ENCODE measurements at regions not wholly inside any gene's neighbourhood (a gene's known extent, or its start where the extent isn't known, plus 50 kb on each side); places are given as distances from the start of the nearest gene placed in this dataset.

DNA sequence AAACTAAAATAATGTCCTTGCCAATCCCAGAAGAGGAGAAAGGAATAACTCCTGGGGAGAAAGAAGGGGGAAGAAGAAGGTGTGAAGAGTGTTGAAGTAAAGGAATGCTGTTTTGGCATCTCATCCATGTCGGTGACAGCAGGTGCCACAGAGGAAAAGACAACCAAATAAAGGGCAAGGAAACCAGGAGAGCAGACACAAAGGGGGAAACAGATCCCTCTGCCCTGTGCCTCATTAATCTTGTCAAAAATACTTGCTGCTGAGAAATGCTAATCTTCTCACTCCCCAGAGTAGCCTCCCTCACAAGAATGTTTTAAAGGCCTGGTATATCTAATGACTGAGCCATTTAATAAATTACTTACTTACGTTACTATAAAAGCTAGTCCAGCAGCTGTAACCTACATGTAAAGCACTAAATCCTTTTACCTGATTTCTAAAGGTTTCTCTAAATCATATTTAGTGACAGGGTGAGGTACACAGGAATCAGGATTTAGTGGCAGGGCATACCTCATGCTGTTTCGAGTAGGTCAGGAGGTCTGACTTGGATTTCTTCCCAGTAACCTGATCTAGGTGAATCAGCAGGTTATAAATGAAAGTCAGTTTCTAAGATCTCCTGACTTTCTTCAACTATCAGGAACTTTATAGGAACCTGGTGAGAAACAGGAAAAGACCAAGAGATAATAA, 377.1 kb downstream of the CENPW start:
- H3K27me3 Mint-ChIP-seq (ENCODE audit: low read depth) = no peaks in the 10 kb centered on the region
- H4K20me1 ChIP-seq (ENCODE audit: control insufficient read depth, insufficient read depth, insufficient read length) = no peaks in the 10 kb centered on the region
- TF ChIP-seq, protein P1, sequence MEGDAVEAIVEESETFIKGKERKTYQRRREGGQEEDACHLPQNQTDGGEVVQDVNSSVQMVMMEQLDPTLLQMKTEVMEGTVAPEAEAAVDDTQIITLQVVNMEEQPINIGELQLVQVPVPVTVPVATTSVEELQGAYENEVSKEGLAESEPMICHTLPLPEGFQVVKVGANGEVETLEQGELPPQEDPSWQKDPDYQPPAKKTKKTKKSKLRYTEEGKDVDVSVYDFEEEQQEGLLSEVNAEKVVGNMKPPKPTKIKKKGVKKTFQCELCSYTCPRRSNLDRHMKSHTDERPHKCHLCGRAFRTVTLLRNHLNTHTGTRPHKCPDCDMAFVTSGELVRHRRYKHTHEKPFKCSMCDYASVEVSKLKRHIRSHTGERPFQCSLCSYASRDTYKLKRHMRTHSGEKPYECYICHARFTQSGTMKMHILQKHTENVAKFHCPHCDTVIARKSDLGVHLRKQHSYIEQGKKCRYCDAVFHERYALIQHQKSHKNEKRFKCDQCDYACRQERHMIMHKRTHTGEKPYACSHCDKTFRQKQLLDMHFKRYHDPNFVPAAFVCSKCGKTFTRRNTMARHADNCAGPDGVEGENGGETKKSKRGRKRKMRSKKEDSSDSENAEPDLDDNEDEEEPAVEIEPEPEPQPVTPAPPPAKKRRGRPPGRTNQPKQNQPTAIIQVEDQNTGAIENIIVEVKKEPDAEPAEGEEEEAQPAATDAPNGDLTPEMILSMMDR (conservative IDR thresholded peaks at IDR 0.05) = no peak
- H2BK15ac ChIP-seq (ENCODE audit: low read depth, low read length) = no peak overlapping the region
- no peak overlapping the region for H2AK5ac ChIP-seq (ENCODE audit: insufficient read length, low read length)
- no CpG with 5 or more reads among the region's 3 CpGs for WGBS (ENCODE audit: extremely low coverage, insufficient read length, low lambda C conversion rate)
- no peak overlapping the region for H3K4ac ChIP-seq (ENCODE audit: low read depth, low read length)
- no peak overlapping the region for H2BK5ac ChIP-seq (ENCODE audit: insufficient read length, low read length)
- H4K8ac ChIP-seq (replicated peaks; ENCODE audit: insufficient read length, low read depth, low read length) = no peak overlapping the region
- 0 out of 7 replicates have a peak overlapping the region, but pooled peaks of 1 of the 3 experiments have one; percentile 5 for H3K27ac Mint-ChIP-seq
- no peak overlapping the region for H2BK120ac ChIP-seq (ENCODE audit: low read depth, low read length, poor library complexity, severe bottlenecking)
- no peaks in the 10 kb centered on the region for H3K79me1 ChIP-seq (ENCODE audit: insufficient read depth, low read depth, low read length, poor library complexity, severe bottlenecking)
- no peak overlapping the region for H3K9ac ChIP-seq (ENCODE audit: extremely low read depth, insufficient read length, low read length)
- no peak overlapping the region for H3K23ac ChIP-seq (ENCODE audit: insufficient read length, low read depth, low read length)
- H3K23me2 ChIP-seq (ENCODE audit: insufficient read length, low read depth, low read length, poor library complexity, severe bottlenecking) = no peaks in the 10 kb centered on the region
- no peak overlapping the region for H2BK20ac ChIP-seq (ENCODE audit: low read depth, low read length, poor library complexity, severe bottlenecking)
- H3K9me3 ChIP-seq (ENCODE audit: control insufficient read depth, low read depth, low read length) = no peaks in the 10 kb centered on the region
- H4K5ac ChIP-seq (ENCODE audit: insufficient read length, low read depth, low read length) = no peak overlapping the region
- no peak overlapping the region for H3K56ac ChIP-seq (ENCODE audit: insufficient read length, low read depth, low read length)
- no peaks in the 10 kb centered on the region for H3K79me2 ChIP-seq (ENCODE audit: insufficient read depth, low read length)
- H3T11ph ChIP-seq (ENCODE audit: low read length) = no peak overlapping the region
- no peak overlapping the region for H4K91ac ChIP-seq (ENCODE audit: insufficient read length, low read depth, low read length)
- H3K9me3 Mint-ChIP-seq = no peaks in the 10 kb centered on the region
- H3K14ac ChIP-seq (ENCODE audit: insufficient read depth, low read length) = no peak overlapping the region
- H2BK12ac ChIP-seq (ENCODE audit: insufficient read length, low read depth, low read length) = no peak overlapping the region
- H2AFZ ChIP-seq (ENCODE audit: low read length) = no peak overlapping the region
- no peak overlapping the region for H3K18ac ChIP-seq (ENCODE audit: insufficient read length, low read depth, low read length)
- no peak overlapping the region for H3K27ac ChIP-seq (ENCODE audit: insufficient read length, low read depth, low read length)
- no peak for DNase-seq
- no peaks in the 10 kb centered on the region for H3K27me3 ChIP-seq (ENCODE audit: insufficient read depth, low read length)
- H3K4me1 Mint-ChIP-seq = peaks cover 29 to 32% of the 10 kb centered on the region in 2 experiments
- no peak overlapping the region for H3K4me3 Mint-ChIP-seq
- H3K4me2 ChIP-seq (ENCODE audit: insufficient read depth, insufficient read length, low read length) = no peak overlapping the region
- H3K4me1 ChIP-seq (ENCODE audit: insufficient read depth, low read length) = no peaks in the 10 kb centered on the region
- H3K36me3 Mint-ChIP-seq (ENCODE audit: insufficient read depth in 1 of 3, low read depth in 3 of 3) = no peaks in the 10 kb centered on the region

Measured in H9 (cell line).